Dermis microvascular lymphatic vessel endothelial cell (primary cell): ENCODE measurements at regions not wholly inside any gene's neighbourhood (a gene's known extent, or its start where the extent isn't known, plus 50 kb on each side); places are given as distances from the start of the nearest gene placed in this dataset.
"Not testable (repeated sequence)": the region's sequence is repeated elsewhere in the genome, so short reads cannot be mapped to it uniquely, and the experiment has no call there.

Experiments used
- DNase-seq, 2 donors: peaks; one replicate each; pipeline versions ENCODE4 v3.0.0 to v3.0.0-alpha.2; 2010; ENCODE audit warnings: low read depth in 2 of 2

DNA sequence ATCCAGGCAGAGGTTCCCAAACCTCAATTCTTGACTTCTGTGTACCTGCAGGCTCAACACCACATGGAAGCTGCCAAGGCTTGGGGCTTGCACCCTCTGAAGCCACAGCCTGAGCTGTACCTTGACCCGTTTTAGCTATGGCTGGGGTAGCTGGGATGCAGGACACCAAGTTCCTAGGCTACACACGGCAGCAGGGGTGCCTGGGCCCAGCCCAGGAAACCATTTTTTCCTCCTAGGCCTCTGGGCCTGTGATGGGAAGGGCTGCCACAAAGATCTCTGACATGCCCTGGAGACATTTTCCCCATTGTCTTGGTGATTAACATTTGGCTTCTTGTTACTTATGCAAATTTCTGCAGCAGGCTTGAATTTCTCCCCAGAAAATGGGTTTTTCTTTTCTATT, 180.6 kb upstream of the CFAP20DC start:
- not testable (repeated sequence) for DNase-seq

DNA sequence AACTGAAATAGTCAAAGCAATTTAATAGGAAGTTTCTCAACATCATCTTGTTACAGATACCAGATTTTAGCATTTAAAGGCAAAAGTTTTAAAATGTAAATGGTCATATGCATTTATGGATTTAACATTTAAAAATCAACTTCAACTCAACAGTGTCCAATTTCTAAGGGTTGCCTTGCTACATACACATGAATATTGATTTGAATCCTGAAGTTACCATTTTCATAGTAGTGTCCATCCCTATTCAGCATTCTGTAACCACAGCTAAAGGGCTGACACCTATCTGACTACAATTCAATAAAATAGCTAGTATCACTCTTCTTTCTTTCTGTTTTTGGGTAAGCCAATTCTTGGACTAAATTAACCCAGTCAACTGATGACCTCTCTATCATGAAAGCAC, 164.0 kb upstream of the CFAP20DC start:
- DNase-seq = no peak

DNA sequence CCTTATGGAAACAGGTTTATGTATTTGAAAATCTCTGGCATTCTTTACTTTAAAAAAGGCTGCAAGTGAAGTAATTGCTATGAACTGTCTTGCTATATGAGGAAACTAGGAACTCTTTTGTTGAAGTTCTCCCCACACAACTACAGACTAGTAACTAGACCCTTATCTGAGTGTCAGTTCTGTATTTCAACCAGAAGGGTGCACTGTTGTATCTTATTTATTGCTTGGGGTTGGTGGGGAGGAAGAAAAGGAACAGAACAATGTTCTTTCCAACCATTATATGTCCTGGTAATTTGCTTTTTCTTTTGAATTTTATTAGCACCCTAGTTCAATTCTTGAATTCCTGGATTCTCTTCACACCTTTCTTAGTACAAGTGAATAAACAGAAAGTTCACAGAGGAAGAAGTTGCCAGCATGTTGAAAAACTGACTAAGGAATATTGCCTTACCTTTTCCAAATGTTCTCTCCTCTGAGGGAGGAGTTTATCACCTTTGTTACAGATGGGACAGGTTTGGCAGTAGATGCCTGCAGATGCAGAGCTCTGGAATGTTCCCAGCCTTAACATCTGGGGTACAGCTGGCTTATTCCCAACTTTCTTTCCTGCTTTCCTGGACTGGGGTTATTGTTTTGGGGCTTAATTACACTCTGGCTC, 162.4 kb upstream of the CFAP20DC start:
- DNase-seq = peak in 1 of 2 donors; percentile 30

DNA sequence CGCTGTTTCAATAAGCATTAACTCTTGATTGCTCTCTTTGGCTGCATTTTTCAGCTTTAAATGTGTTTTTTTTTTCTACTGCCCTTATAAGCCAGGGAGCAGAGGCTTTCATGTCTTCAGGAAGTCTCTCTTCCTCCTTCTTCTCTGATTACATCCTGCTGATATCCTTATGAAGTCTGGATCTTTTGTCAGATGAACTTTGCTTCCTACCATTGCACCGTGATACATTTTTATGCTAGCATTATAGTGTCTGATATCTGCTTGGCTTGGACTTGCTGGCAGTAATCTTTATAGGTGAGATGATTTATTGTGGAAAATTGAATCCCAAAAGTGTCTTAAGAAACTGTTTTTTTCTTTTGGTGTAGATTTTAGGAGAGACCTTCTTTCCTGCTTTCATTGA, 160.4 kb upstream of the CFAP20DC start:
- DNase-seq = no peak

DNA sequence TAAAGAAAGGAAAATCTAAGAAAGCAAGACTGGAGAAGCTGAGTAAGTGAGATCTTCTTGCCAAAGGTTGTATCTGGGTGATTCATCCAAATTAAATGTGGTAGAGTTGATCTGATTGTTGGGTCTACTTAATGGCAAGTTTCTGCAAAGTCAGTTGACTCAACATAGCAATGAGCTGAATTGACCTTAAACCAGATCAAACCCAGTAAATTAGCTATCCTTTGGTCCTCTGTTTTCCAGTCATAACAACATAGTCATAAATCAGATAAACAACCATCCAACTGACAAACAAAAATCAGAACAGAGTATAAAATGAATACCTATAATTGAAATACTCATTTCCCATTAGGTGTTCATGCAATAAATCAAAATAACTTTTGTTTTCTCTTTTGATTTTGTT, 142.6 kb upstream of the CFAP20DC start:
- no peak for DNase-seq

DNA sequence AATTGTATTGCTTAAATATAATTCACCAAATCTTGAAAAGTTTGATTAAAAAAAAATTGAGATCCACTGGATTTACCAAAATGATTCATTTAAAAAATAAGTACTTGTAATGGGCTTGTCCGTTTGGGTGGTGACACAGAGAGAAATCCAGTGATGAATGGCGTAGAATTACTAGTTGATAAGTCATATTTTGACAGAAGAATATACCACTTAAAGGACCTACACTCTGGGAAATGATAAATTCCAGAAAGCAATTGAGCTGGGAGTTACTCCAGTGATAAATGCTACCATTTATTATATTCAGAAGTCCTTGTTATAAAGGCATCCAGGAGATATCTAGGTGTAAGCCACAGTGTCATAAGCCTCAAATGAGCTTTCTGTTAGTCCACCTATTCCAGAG, 141.8 kb upstream of the CFAP20DC start:
- DNase-seq = no peak

DNA sequence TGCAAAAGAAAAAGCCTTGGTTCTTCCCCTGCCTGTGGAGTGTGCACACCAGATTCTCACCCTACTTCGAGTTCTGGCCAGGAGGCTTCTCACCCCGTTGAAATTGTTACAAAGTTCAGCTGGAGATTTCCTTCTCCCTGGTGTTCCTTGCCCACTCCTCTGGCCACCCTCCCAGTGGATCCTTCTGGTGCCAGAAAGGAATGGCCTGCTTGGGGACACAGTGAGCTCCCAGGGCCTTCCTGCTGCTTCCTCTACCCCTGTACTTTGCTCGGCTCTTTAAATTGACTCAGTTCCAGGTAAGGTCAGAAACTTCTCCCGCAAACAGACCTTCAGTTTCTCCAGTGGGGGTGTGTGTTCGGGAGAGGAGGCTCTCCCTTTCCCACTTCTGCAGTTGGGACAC, 140.1 kb upstream of the CFAP20DC start:
- no peak for DNase-seq

DNA sequence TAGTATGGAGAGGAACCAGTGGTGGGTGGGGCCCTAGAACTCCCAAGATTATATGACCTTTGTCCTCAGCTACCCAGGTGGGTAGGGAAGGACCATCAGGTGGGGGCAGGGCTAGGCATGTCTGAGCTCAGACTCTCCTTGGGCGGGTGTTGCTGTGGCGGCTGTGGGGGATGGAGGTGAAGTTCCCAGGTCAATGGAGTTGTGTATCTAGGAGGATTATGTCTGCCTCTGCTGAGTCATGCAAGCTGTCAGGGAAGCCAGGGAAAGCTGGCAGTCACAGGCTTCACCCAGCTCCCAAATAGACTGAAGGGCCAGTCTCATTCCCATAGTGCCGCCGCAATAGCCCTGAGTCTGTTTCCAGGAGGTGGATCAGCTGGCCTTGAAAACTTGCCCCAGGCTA, 139.7 kb upstream of the CFAP20DC start:
- no peak for DNase-seq

DNA sequence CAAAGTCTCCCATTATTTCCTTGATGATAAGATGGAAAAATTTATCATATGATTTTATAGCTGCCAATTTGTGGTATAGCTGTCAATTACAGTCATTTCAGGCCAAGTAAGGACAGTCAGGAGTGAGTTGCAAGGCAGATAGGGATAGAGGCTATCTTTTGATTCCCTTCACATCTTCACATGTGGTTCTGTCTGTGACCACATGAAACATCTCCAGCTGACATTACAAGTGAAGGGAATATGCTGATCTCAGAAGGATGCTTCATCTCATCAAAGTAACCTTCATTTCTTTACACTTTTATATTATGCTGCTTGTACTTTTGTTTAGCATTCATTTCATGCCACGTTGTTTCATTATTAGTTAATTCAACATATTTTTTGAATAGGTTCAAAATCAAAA, 136.9 kb upstream of the CFAP20DC start:
- no peak for DNase-seq

DNA sequence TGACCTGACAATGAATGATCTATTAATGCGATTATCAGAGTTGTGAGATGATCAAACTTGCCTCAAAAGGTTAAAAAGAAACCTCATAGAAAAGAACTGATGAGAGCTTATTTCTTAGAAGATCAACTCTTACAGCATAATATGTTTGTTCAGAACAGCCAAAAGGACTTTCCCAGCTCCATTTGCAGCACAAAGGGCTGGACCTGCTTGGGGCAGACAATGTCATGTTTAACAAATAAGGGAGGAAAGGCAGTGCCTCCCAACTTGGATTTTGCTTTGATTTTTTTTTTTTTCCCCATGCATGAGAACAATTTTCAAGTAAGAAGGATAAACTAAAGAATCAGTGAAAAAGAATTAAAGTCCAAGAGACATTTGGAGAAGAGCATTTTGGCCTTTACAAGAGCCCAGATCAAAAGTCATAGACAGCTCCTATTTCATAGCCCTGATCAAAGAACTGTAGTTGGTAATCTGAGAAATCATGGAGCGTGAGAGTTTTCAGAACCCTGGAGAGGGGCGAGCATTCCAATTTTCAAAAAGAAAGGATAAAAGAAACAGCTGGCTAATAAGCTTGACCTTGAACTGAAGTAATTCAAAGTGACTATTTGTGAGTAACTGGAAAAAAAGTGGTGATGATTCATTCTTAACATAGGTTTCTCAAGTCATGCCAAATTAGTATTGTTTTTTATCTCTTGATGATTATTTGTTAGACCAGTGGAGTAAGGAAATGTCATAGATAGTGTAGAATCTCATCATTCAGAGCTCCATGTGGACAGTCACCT, 136.0 kb upstream of the CFAP20DC start:
- DNase-seq = no peak

DNA sequence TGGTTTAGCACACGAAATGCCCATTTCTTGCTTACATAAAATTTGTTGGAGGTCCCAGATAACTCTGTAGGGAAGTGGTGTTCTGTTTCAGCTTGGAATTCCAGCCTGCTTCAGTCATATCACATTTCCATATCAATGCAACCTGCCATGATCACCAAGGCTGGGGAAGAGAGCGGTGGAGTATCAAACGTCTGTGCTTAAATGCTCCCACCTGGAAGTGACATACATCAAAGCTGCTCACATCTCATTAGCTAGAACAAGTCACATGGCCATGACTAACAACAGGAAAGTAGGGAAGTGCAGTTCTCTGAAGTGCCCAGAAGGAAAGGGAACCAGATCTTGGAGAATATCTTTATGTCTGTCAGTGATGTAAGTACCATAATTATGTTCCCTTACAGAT, 130.2 kb upstream of the CFAP20DC start:
- no peak for DNase-seq

DNA sequence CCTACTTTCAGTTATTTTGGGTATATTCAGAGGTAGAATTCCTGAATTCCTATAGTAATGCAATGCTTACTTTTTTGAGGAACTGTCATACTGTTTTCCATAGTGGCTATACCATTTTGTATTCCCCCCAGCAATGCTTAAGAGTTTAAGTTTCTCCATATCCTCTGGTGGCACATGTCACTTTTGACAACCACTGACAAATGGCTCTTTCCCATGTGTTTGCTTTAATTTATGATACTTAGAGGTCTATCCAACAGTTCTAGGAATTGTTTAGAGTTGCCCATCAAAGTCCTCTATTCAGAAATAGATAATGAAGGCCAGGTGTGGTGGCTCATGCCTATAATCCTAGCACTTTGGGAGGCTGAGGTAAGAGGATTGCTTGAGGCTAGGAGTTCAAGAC, 128.9 kb upstream of the CFAP20DC start:
- DNase-seq = no peak

DNA sequence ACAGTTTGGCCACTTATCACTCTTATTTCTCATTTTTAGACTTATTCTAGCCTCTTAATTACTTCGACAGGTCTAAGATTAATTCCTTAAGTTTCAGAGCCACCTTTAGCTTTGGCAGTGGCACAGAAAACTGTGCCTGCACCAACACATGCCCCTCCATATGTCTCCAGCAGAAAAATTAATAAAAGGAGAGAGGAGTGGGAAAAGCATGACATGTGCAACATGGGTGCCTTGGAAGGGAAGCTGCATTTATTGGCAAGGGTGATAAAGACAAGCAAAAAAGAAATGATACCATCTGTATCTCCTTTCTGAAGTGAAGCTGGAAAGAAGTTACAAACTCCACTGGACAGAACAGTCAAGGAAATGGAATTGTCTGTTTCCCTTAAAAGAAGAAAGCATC, 121.7 kb upstream of the CFAP20DC start:
- DNase-seq = no peak

DNA sequence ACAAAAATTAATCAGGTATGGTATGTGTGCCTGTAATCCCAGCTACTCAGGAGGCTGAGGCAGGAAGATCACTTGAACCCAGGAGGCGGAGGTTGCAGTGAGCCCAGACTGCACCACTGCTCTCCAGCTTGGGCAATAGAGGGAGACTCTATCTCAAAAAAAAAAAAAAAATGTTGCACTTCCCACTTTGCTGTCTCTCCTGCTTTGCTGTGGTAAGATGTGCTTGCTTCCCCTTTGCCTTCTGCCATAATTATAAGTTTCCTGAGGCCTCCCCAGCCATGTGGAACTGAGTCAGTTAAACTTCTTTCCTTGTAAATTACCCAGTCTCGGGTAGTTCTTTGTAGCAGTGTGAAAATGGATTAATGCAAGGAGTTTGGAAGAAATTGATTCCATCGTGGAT, 120.3 kb upstream of the CFAP20DC start:
- DNase-seq = not testable (repeated sequence)

DNA sequence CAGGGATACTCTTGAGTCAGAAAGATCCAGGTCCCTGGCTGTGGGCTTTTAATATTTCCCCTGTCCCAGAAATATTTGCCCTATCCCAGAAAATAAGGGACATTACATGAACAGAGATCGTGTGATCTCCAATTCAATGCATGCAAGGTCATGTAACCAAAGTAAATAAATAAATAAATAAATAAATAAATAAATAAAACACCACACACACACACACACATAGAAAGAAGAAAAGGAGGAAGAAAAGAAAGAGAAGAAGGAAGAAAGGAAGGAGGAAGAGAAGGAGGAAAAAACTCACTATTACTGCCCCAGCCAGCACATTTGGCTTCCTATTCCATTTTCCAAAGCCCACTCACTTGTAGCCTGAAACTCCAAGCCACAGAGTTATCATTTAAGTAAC, 117.9 kb upstream of the CFAP20DC start:
- DNase-seq = no peak

DNA sequence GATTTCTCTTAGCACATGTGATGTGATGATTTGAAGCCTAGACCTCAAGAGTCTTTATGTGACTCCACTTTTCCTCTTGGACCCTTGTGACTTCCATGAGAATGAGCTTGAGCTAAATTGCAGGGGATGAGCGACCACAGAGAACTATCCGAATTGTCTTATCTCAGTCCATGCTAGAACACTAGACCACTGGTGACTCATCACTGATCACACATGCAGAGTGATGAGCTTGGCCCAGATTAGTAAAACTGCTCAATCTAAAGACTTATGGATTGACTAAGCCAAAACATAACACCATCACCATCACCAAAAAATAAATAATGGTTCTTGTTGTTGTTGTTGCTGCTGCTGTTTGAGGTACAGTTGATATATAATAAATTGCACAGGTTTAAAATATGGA, 114.1 kb upstream of the CFAP20DC start:
- no peak for DNase-seq

DNA sequence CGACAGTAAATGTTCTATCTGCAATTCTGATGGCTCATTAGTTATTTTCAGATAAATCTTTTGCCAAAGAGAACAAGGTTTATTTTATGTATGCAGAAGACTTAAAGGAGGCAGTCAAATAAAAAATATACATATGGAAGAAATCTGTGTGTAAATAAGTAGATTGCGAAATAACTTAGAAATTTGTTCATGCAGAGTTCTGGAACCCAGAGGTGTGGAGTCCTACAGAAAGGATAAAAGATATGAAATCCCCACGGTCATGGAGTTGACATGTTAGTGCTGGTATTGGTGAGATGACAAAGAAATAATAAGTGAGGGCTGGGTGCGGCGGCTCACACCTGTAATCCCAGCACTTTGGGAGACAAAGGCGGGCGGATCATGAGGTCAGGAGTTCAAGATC, 111.2 kb upstream of the CFAP20DC start:
- DNase-seq = no peak

DNA sequence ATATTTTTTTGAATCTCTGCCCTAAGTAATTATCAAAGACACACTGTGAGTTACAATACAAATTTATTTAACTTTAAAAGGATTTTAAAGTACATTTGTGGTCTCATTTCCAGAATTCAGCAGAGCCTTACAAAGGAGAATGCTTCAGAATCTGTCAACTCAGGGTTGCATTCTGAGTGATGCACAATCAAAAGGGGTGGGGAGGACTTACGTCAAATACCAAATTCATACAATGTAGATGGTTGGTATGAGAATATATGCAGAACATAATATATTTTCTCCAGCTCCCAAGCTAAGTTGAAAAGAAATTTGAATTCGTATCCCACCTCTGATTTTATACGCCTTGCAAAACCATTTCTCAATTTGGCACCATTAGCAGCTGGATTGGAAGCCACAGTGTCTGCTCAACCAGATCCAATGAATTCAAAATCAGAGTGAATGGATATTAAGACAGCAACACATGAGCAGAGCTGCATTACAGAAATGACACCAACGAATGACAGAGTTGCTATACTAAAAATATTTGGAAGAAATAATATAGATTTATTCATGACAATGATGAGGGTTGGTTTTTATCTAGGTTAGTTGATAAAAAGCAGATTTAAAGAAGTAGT, 110.4 kb upstream of the CFAP20DC start:
- DNase-seq = no peak

DNA sequence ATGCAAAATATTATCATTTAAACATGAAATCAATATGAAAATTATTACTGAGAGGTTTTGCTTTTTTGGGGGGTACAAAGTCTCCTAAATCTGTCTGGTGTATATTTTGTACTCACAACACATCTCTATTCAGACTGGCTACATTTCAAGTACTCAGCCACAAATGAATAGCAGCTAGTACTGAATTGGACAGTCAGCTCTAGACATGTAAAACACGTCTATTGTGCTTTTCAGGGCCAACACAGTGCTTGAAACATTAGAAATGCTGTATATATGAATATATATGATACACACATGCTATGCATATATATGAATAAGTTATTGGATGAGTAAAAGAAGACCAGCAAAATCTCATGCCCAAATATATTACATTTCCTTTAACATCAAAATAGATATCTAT, 103.8 kb upstream of the CFAP20DC start:
- no peak for DNase-seq

DNA sequence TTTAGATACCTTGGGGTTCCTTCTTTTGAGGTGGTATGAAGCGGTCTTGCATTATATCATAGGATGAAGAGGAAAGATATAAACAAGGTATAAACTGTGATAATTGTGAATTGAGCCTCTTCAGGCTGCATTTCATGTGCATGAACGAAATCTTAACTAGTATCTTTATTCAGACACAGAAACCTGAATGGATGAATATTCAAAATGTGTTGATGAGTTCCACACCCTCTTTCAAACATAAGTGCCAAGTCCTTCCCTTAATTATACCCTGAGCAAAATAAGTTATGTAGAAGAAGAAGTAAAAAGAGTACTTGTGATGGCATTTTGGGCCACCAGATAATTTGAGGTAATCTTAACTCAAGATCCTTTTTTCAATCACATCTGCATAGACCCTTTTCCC, 103.1 kb upstream of the CFAP20DC start:
- DNase-seq = no peak

DNA sequence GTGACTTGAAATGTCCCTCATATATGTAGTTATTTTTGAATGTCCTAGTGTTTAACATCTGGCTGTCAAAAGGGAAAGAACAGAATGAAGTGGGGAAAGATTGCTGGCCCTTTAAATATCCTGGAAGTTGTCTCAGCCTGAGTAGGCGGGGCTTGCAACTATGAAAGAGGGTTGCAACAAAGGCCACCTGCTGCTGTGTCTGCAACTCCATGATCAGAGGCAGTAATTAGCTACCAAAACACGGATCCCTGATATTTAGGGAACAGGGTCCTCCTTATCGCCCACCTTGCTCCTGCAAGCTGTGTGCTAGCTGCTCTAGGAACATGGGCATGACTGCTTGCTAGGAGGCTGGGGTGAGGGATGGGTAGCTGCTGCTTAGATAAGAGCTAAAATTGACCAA, 100.2 kb upstream of the CFAP20DC start:
- no peak for DNase-seq

DNA sequence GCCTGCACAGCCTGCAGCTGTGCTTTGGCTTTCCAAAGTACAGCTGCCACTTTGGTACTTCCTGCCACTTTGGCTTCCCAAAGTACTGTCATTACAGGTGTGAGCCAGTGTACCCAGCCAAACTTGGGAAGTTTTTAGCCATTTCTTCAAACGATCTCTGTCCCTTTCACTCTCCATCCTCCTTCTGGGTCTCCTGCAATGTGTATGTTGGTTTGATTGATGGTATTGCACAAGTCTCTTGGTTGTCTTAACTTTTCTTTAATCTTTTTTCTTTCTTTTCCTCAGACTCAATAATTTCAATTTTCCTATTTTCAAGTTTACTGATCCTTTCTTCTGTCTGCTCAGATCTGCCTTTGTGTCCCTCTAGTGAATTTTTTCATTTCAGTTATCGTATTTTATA, 99.3 kb upstream of the CFAP20DC start:
- DNase-seq = no peak

DNA sequence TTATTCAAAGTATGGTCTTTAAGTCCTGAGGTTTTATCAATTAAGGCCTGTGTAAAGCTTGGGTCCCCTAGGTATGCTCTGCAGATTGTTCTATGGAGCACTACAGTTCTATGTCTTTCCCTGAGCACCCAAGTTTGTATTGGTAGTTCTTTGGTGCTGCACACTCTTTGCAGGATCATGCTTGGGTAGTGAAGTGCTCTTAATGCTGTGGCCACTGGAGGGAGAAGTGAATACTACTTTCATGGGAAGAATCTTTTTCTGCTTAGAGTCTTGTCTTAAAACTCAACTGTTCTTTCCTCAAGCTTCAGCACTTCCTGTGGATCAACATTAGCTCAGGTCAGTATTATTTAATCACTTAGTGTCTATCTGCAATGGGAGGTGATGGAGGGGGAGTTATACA, 93.6 kb upstream of the CFAP20DC start:
- no peak for DNase-seq
